Gastrocnemius medialis (tissue), 4 donors: ENCODE measurements at regions not wholly inside any gene's neighbourhood (a gene's known extent, or its start where the extent isn't known, plus 50 kb on each side); places are given as distances from the start of the nearest gene placed in this dataset.
"Not testable (repeated sequence)": the region's sequence is repeated elsewhere in the genome, so short reads cannot be mapped to it uniquely, and the experiment has no call there.

ENCODE experiments used
- ATAC-seq, 2 donors: fragments of 150-250 bp; one replicate each; pipeline ENCODE4 v1.9.1; 2016
- DNase-seq, 2 donors: peaks; one replicate each; pipeline ENCODE4 v3.0.0-alpha.2; 2019
- H3K27ac ChIP-seq, 4 donors: fragments of 200-600 bp; sonication (generic); 1 replicate in 1 of 4; 2 replicates in 3 of 4; pipeline ENCODE4 v1.5.1; 2016 to 2018; ENCODE audit warnings: mild to moderate bottlenecking in 2 of 4, moderate library complexity in 1 of 4
- H3K27me3 ChIP-seq, 3 donors: fragments of 200-600 bp; sonication (generic) in 2 of 3; 1 replicate in 1 of 3; 2 replicates in 2 of 3; pipeline versions ENCODE4 v1.5.1 to v1.6.0; 2016 to 2019; ENCODE audit warnings: mild to moderate bottlenecking in 1 of 3, moderate library complexity in 1 of 3
- H3K36me3 ChIP-seq, 2 donors: fragments of 200-600 bp; sonication (generic) in 1 of 2; one replicate each; pipeline ENCODE4 v1.5.1; 2017 to 2018
- H3K4me1 ChIP-seq, 2 donors: fragments of 200-600 bp; sonication (generic) in 1 of 2; one replicate each; pipeline ENCODE4 v1.5.1; 2016 to 2017; ENCODE audit warnings: mild to moderate bottlenecking in 2 of 2
- H3K4me3 ChIP-seq, 4 donors: fragments of 200-600 bp; sonication (generic) in 3 of 4; 1 replicate in 1 of 4; 2 replicates in 3 of 4; pipeline ENCODE4 v1.5.1; 2016 to 2019; ENCODE audit warnings: mild to moderate bottlenecking in 2 of 4
- H3K9me3 ChIP-seq, 3 donors: fragments of 200-600 bp; sonication (generic) in 2 of 3; 1 replicate in 1 of 3; 2 replicates in 2 of 3; pipeline ENCODE4 v1.5.1; 2016 to 2019
- POLR2A ChIP-seq, 2 donors: fragments of 450-650 bp; IDR thresholded peaks; one replicate each; pipeline ENCODE4 v1.6.1; 2017; ENCODE audit warnings: antibody characterized with exemption in 2 of 2, mild to moderate bottlenecking in 2 of 2, moderate library complexity in 2 of 2
- in situ Hi-C, 4 donors: fragments of 200-750 bp; cut with MboI; loops; one replicate each; pipeline versions ENCODE4 v1.15.0 to v1.8.0; 2017; ENCODE audit warnings: low sequenced_read_pairs in 4 of 4
- intact Hi-C: fragments of 100-400 bp; cut with DNase I; formaldehyde crosslinking; loops from one replicate; pipeline ENCODE4 v1.15.1; 2023; ENCODE audit warnings: low total_unique reads
- TF ChIP-seq, protein P1 (sequence below), 5 experiments: fragments of 450-650 bp in 3 of 5; fragments of 200-600 bp in 2 of 5; sonication (generic) in 2 of 5; IDR thresholded peaks in 4 of 5; conservative IDR thresholded peaks in 1 of 5; 1 replicate in 4 of 5; 2 replicates in 1 of 5; pipeline ENCODE4 v1.5.1; 2016 to 2019; ENCODE audit warnings: antibody characterized with exemption in 5 of 5, mild to moderate bottlenecking in 3 of 5, moderate library complexity in 3 of 5

DNA sequence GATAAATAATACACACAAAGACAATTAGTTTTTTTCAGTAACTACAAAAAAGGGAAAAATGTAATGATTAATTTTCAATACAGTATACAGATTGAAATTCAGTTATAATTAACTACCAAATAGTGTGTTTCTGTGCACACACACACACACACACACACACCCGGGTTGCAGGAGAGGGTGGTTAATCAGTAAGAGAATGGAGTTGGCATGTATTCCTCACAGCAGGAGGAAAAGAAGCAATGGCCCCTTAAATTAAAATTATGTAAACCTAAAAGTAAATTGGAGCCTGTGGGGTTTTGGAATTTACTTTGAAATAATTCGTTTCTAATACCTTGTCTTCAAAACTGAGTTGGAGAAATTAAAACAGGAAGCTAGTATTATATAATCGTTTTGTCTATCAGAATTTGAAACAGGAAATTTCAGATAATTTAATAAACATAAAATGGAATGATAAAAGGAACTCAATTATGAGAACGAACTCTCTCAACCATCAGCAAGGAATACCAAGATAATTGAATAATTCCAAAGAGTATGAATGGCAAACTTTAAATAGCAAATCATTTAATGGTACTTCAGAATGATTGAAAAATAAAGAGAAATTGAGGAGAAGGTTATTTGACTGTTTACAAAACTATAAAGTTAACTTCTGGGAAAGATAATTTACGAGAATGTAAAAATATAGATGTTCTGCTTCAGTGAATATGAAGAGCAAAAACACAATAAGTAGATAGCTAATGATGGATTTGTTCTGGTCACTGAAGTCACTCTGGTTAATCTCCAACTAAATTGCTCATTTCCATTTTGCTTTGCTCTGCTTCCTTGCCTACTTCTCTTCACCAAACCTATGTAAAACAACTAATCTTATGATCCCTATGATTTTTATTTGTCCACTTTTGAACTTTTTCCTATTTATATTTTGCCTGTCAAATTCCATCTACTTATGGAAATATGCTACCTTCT is 547.9 kb upstream of the ZP4 start:
- intact Hi-C loops (no loop called here), in situ Hi-C loops (no loop called here)
- no peak for TF ChIP-seq POLR2A (IDR thresholded peaks at IDR 0.05)
- TF ChIP-seq, protein P1, sequence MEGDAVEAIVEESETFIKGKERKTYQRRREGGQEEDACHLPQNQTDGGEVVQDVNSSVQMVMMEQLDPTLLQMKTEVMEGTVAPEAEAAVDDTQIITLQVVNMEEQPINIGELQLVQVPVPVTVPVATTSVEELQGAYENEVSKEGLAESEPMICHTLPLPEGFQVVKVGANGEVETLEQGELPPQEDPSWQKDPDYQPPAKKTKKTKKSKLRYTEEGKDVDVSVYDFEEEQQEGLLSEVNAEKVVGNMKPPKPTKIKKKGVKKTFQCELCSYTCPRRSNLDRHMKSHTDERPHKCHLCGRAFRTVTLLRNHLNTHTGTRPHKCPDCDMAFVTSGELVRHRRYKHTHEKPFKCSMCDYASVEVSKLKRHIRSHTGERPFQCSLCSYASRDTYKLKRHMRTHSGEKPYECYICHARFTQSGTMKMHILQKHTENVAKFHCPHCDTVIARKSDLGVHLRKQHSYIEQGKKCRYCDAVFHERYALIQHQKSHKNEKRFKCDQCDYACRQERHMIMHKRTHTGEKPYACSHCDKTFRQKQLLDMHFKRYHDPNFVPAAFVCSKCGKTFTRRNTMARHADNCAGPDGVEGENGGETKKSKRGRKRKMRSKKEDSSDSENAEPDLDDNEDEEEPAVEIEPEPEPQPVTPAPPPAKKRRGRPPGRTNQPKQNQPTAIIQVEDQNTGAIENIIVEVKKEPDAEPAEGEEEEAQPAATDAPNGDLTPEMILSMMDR (IDR thresholded peaks at IDR 0.05 in 4 of 5, conservative IDR thresholded peaks at IDR 0.05 in 1 of 5): no peak
- Histone ChIP-seq H3K27ac (no peak overlapping the region), H3K4me3 (no peak overlapping the region), H3K36me3 (no peaks in the 10 kb centered on the region), H3K27me3 (no peaks in the 10 kb centered on the region), H3K9me3 (no peaks in the 10 kb centered on the region), H3K4me1 (no peaks in the 10 kb centered on the region)
- no peak for DNase-seq
- ATAC-seq: no peak

DNA sequence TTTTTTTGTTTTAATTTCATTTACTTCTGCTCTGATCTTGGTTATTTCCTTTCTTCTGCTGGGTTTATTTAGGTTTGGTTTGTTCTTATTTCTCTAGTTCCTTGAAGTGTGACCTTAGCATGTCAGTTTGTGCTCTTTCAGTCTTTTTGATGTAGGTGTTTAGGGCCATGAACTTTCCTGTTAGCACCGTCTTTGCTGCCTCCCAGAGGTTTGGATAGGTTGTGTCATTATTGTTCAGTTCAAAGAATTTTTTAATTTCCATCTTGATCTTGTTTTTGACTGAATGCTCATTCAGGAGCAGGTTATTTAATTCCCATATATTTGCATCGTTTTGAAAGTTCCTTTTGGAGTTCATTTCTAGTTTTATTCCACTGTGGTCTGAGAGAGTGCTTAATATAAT is 539.0 kb upstream of the ZP4 start:
- in situ Hi-C loops, H3K27ac ChIP-seq, H3K4me3 ChIP-seq, H3K9me3 ChIP-seq, H3K36me3 ChIP-seq, H3K4me1 ChIP-seq, H3K27me3 ChIP-seq, intact Hi-C loops, ATAC-seq, DNase-seq: not testable (repeated sequence)

DNA sequence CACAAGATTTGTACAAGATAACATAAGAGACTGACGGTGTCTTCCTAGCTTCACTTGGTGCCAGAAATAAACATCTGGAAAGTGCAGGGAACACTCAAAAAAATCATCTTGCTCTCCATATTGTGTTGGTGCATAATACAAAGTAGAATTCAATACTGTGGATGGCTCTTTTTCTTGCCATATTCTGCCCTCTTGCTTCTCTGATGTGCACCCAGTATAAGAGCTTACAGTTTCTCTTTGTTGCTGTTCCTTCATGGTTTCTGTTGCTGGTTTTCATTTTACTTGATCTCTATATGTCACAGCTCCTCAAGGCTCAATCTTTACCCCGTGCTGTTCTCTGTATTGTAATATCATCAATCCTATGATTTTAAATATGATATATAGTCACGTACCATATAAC is 528.5 kb upstream of the ZP4 start:
- ATAC-seq (no peak), DNase-seq (no peak)
- no peaks in the 10 kb centered on the region for H3K27me3 ChIP-seq
- in situ Hi-C loops: no loop called here
- intact Hi-C loops: no loop called here
- TF ChIP-seq, protein P1 (IDR thresholded peaks at IDR 0.05 in 4 of 5, conservative IDR thresholded peaks at IDR 0.05 in 1 of 5): no peak
- TF ChIP-seq POLR2A (IDR thresholded peaks at IDR 0.05): no peak
- no peaks in the 10 kb centered on the region for H3K9me3 ChIP-seq
- no peaks in the 10 kb centered on the region for H3K36me3 ChIP-seq
- no peak overlapping the region for H3K27ac ChIP-seq
- no peak overlapping the region for H3K4me3 ChIP-seq
- no peaks in the 10 kb centered on the region for H3K4me1 ChIP-seq

DNA sequence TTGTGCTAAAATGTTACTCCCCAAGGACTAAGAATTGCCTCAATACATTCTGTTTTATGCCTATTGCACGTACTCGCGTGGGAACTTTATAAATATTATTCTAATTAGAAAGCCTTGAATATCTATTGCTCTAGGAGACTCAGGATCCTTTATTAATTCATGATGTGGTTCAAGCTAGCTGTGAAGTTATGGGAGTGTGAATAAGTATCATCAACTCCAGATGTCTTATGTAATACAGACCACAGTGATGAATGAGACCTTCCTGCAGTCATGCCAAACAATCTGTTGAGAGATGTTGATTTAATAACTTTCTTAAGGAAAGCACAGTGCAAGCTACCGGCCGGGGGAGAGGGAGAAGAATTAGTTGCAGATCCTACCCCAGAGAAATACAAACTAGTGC is 519.2 kb upstream of the ZP4 start:
- in situ Hi-C loops: no loop called here

DNA sequence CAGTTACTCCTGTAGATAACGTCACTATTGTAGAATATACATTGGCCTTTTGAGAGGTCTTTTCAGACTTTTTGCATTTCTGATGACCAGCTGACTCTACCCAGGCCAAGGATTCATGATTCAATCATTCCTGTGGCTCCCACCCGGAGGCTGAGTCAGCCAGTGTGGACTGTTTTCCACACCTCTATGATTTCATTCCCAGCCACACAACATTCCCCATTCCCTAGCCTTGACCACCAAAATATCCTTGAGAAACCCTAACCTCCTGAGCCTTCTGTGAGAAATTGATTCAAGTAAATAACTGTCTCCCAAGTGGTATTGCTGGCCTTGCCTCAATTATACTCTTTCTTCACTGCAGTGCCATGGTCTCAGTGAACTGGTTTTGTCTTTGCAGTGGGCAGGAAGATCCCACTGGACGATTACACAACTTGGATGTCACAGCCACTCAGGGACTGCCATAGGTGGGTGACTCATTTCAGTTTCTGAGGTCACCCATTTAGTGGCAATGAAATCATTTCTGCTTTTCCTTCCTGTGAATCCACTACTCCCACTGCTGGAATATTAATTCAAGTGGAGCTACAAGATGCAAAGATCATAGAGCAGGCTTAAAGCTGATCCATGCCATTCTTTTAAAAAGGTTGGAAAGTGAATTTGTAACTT is 518.6 kb upstream of the ZP4 start:
- Histone ChIP-seq H3K9me3 (no peaks in the 10 kb centered on the region), H3K27me3 (no peaks in the 10 kb centered on the region), H3K36me3 (no peaks in the 10 kb centered on the region), H3K27ac (no peak overlapping the region), H3K4me3 (no peak overlapping the region), H3K4me1 (no peaks in the 10 kb centered on the region)
- TF ChIP-seq, protein P1 (IDR thresholded peaks at IDR 0.05 in 4 of 5, conservative IDR thresholded peaks at IDR 0.05 in 1 of 5): no peak
- no peak for TF ChIP-seq POLR2A (IDR thresholded peaks at IDR 0.05)
- peak in 1 of 2 donors; percentile 33 for ATAC-seq
- in situ Hi-C loops: no loop called here
- intact Hi-C loops: no loop called here
- no peak for DNase-seq

More for the DNA sequence above, 519.2 kb upstream of the ZP4 start:
- TF ChIP-seq, protein P1 (IDR thresholded peaks at IDR 0.05 in 4 of 5, conservative IDR thresholded peaks at IDR 0.05 in 1 of 5): no peak
- TF ChIP-seq POLR2A (IDR thresholded peaks at IDR 0.05): no peak
- H3K9me3 ChIP-seq: no peaks in the 10 kb centered on the region
- ATAC-seq (no peak), DNase-seq (no peak)
- intact Hi-C loops: no loop called here
- no peaks in the 10 kb centered on the region for H3K27me3 ChIP-seq
- no peaks in the 10 kb centered on the region for H3K36me3 ChIP-seq
- no peak overlapping the region for H3K4me3 ChIP-seq
- H3K4me1 ChIP-seq: no peaks in the 10 kb centered on the region
- H3K27ac ChIP-seq: no peak overlapping the region
